B cell (primary cell): ENCODE measurements at regions not wholly inside any gene's neighbourhood (a gene's known extent, or its start where the extent isn't known, plus 50 kb on each side); places are given as distances from the start of the nearest gene placed in this dataset.

Experiments
- EZH2 ChIP-seq: IDR thresholded peaks from 2 replicates; pipeline ENCODE4 v1.6.1; 2012; ENCODE audit warnings: borderline replicate concordance, low read depth, mild to moderate bottlenecking, moderate library complexity, low read length; ENCODE audit not compliant: insufficient read depth, poor library complexity, severe bottlenecking
- TF ChIP-seq, protein P1 (sequence below): fragments of 200-600 bp; IDR thresholded peaks from one replicate; pipeline ENCODE4 v1.8.0; 2022; ENCODE audit warnings: antibody characterized with exemption, mild to moderate bottlenecking

DNA sequence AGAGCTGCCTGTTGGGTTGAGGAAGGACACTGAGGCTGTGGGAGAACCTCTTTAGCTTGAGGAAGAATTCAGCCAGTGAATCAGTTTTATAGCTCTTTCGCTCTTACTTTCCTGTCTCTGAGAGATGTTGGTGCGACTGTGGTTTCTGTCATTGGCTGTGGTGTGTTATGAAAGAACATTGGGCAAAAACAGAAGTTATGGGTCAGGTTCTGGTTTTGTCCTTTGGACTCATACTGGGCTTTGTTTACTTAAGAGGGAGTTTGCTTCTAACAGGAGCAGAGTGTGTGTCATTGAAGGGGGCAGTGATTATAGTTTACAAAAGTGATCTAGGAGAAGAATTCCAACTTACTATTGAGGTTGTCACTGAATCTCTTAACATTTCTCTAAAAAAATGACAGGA, 97.0 kb downstream of the TLR5 start:
- TF ChIP-seq, protein P1, sequence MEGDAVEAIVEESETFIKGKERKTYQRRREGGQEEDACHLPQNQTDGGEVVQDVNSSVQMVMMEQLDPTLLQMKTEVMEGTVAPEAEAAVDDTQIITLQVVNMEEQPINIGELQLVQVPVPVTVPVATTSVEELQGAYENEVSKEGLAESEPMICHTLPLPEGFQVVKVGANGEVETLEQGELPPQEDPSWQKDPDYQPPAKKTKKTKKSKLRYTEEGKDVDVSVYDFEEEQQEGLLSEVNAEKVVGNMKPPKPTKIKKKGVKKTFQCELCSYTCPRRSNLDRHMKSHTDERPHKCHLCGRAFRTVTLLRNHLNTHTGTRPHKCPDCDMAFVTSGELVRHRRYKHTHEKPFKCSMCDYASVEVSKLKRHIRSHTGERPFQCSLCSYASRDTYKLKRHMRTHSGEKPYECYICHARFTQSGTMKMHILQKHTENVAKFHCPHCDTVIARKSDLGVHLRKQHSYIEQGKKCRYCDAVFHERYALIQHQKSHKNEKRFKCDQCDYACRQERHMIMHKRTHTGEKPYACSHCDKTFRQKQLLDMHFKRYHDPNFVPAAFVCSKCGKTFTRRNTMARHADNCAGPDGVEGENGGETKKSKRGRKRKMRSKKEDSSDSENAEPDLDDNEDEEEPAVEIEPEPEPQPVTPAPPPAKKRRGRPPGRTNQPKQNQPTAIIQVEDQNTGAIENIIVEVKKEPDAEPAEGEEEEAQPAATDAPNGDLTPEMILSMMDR: no peak
- no peak for TF ChIP-seq EZH2
